Gastroesophageal sphincter (tissue), 4 donors: ENCODE measurements at regions not wholly inside any gene's neighbourhood (a gene's known extent, or its start where the extent isn't known, plus 50 kb on each side); places are given as distances from the start of the nearest gene placed in this dataset.

Source experiments
- ATAC-seq: fragments of 150-250 bp; one replicate; pipeline ENCODE4 v1.9.1; 2016; ENCODE audit warnings: mild to moderate bottlenecking, moderate library complexity
- H3K27ac ChIP-seq, 4 donors: fragments of 200-600 bp; sonication (generic) in 3 of 4; 1 replicate in 3 of 4; 2 replicates in 1 of 4; pipeline ENCODE4 v1.5.1; 2016 to 2019
- H3K27me3 ChIP-seq: fragments of 200-600 bp; sonication (generic); one replicate; pipeline ENCODE4 v1.5.1; 2019
- H3K36me3 ChIP-seq, 2 donors: fragments of 200-600 bp; sonication (generic); one replicate each; pipeline ENCODE4 v1.5.1; 2019; ENCODE audit warnings: control low read depth in 1 of 2
- H3K4me1 ChIP-seq, 3 donors: fragments of 200-600 bp; sonication (generic); 1 replicate in 2 of 3; 2 replicates in 1 of 3; pipeline ENCODE4 v1.5.1; 2016 to 2019; ENCODE audit warnings: control low read depth in 2 of 3
- H3K4me3 ChIP-seq, 2 donors: fragments of 200-600 bp; sonication (generic); one replicate each; pipeline ENCODE4 v1.5.1; 2019; ENCODE audit warnings: mild to moderate bottlenecking in 1 of 2, moderate library complexity in 1 of 2
- H3K9me3 ChIP-seq, 3 donors: fragments of 200-600 bp; sonication (generic); one replicate each; pipeline ENCODE4 v1.5.1; 2017 to 2019; ENCODE audit warnings: control low read depth in 2 of 3
- CTCF ChIP-seq, 4 experiments: fragments of 200-600 bp in 2 of 4; fragments of 450-650 bp in 2 of 4; sonication (generic) in 1 of 4; IDR thresholded peaks; one replicate each; pipeline ENCODE4 v1.5.1; 2017 to 2019; ENCODE audit warnings: antibody characterized with exemption in 4 of 4, mild to moderate bottlenecking in 2 of 4, moderate library complexity in 2 of 4
- EP300 ChIP-seq: sonication (generic); formaldehyde crosslinking; IDR thresholded peaks from one replicate; pipeline ENCODE4 v1.6.1; 2017; ENCODE audit warnings: antibody characterized with exemption, mild to moderate bottlenecking
- POLR2A ChIP-seq, 2 donors: fragments of 450-650 bp; IDR thresholded peaks; one replicate each; pipeline ENCODE4 v1.6.1; 2017; ENCODE audit warnings: antibody characterized with exemption in 2 of 2, mild to moderate bottlenecking in 2 of 2, moderate library complexity in 1 of 2
- POLR2AphosphoS5 ChIP-seq: sonication (generic); formaldehyde crosslinking; IDR thresholded peaks from one replicate; pipeline ENCODE4 v1.6.1; 2017; ENCODE audit warnings: antibody characterized with exemption
- WGBS, 2 donors: methylation state at CpG; one replicate each; pipeline ENCODE4 v1.1.5; 2018; ENCODE audit warnings: low coverage in 1 of 2; 5-methylcytosine and 5-hydroxymethylcytosine counted together

- WGBS, 2 donors: 81 to 94% methylated on average over 3 of the region's 3 CpGs
- no peak overlapping the region for H3K4me3 ChIP-seq
- H3K9me3 ChIP-seq: no peaks in the 10 kb centered on the region
- no peaks in the 10 kb centered on the region for H3K36me3 ChIP-seq
- no peaks in the 10 kb centered on the region for H3K27me3 ChIP-seq
- H3K27ac ChIP-seq: no peak overlapping the region
- H3K4me1 ChIP-seq: no peaks in the 10 kb centered on the region
- no peak for ATAC-seq
- no peak for TF ChIP-seq POLR2AphosphoS5
- TF ChIP-seq POLR2A (IDR thresholded peaks at IDR 0.05): no peak
- no peak for TF ChIP-seq EP300
- TF ChIP-seq CTCF (IDR thresholded peaks at IDR 0.05): no peak
Measured at GRCh38 chr6:44539701-44540355, 152.3 kb downstream of the CDC5L start.

GRCh38 chr6:44540881-44541280 lies 153.4 kb downstream of the CDC5L start:
- TF ChIP-seq CTCF (IDR thresholded peaks at IDR 0.05) (no peak), POLR2A (IDR thresholded peaks at IDR 0.05) (no peak), EP300 (no peak), POLR2AphosphoS5 (no peak)
- 90 to 100% methylated on average over 2 to 3 of the region's 4 CpGs for WGBS, 2 donors
- ATAC-seq: no peak

GRCh38 chr6:44542401-44543116 lies 155.1 kb downstream of the CDC5L start:
- no peaks in the 10 kb centered on the region for H3K27me3 ChIP-seq
- H3K36me3 ChIP-seq: no peaks in the 10 kb centered on the region
- no peak overlapping the region for H3K27ac ChIP-seq
- no peaks in the 10 kb centered on the region for H3K9me3 ChIP-seq
- TF ChIP-seq POLR2AphosphoS5 (no peak), POLR2A (IDR thresholded peaks at IDR 0.05) (no peak), CTCF (IDR thresholded peaks at IDR 0.05) (no peak), EP300 (no peak)
- WGBS, 2 donors: 75 to 76% methylated on average over 13 to 20 of the region's 21 CpGs
- H3K4me3 ChIP-seq: no peak overlapping the region
- H3K4me1 ChIP-seq: no peaks in the 10 kb centered on the region
- ATAC-seq: no peak

More at GRCh38 chr6:44540881-44541280, 153.4 kb downstream of the CDC5L start:
- Histone ChIP-seq H3K9me3 (no peaks in the 10 kb centered on the region), H3K4me1 (no peaks in the 10 kb centered on the region), H3K27ac (no peak overlapping the region), H3K36me3 (no peaks in the 10 kb centered on the region), H3K4me3 (no peak overlapping the region), H3K27me3 (no peaks in the 10 kb centered on the region)

GRCh38 chr6:44543664-44544063 lies 156.2 kb downstream of the CDC5L start:
- H3K4me1 ChIP-seq: no peaks in the 10 kb centered on the region
- 86 to 90% methylated on average over 3 of the region's 3 CpGs for WGBS, 2 donors
- H3K36me3 ChIP-seq: no peaks in the 10 kb centered on the region
- H3K9me3 ChIP-seq: no peaks in the 10 kb centered on the region
- H3K27ac ChIP-seq: no peak overlapping the region
- TF ChIP-seq POLR2AphosphoS5: no peak
- TF ChIP-seq EP300: no peak
- no peak for TF ChIP-seq POLR2A (IDR thresholded peaks at IDR 0.05)
- TF ChIP-seq CTCF (IDR thresholded peaks at IDR 0.05): no peak
- no peak overlapping the region for H3K4me3 ChIP-seq
- ATAC-seq: no peak
- no peaks in the 10 kb centered on the region for H3K27me3 ChIP-seq

- Histone ChIP-seq H3K4me3 (no peak overlapping the region), H3K27me3 (no peaks in the 10 kb centered on the region), H3K4me1 (no peaks in the 10 kb centered on the region), H3K27ac (no peak overlapping the region), H3K36me3 (no peaks in the 10 kb centered on the region), H3K9me3 (no peaks in the 10 kb centered on the region)
- WGBS, 2 donors: 82% methylated on average over 1 of the region's 1 CpG; no CpG with 5 or more reads in 1 of the 2 donors
- TF ChIP-seq EP300 (no peak), CTCF (IDR thresholded peaks at IDR 0.05) (no peak), POLR2AphosphoS5 (no peak), POLR2A (IDR thresholded peaks at IDR 0.05) (no peak)
- ATAC-seq: no peak
Measured at GRCh38 chr6:44545224-44545623, 157.7 kb downstream of the CDC5L start.
